Hypothalamus (tissue), 51 donors: ENCODE measurements at regions not wholly inside any gene's neighbourhood (a gene's known extent, or its start where the extent isn't known, plus 50 kb on each side); places are given as distances from the start of the nearest gene placed in this dataset.

ENCODE experiments used
- DNase-seq, 51 donors: peaks; one replicate each; lab custom pipeline; 2025; lab: John Stamatoyannopoulos, UW

- DNase-seq: no peak
Measured at GRCh38 chr10:7028809-7029166, 382.0 kb downstream of the SFMBT2 start.

DNA sequence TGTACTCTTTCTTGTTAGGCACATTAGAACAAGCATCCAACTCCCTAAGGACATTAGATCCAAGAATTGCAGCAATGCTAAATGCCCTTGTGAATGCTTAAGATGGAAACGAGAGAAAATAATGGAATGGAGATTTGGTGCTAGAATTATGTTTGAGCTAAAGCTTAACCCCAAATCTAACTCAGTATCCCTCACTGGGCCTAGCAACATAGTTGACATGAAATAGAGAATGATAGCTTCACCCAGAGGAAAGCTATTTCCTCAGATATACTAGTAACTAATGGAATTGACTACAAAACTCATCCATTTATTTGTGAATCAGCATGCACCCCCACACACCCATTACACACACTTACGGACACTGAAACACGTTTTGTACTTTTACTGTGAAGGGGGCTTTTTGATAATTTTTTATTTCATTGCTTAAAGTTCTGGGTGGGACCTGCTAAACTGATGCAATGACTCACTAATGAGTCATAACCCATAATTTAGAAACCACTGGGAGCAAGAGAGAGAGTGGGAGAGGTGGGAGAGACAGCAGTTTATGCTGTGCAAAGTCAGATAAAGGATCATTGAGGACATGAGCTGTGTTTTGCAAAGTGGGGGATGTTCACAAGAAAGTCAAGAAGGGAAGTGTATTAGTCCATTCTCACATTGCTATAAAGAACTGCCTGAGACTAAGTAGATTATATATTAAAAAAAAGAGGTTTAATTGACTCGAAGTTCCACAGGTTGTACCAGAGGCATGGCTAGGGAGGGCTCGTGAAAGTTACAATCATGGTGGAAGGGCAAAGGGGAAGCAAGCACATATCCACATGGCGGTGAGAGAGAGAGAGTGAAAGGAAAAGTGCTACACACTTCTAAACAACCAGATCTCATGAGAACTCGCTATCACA, 382.7 kb downstream of the SFMBT2 start:
- DNase-seq: peak in 1 of 51 donors; percentile 66

- DNase-seq: no peak
Measured at GRCh38 chr10:7027237-7027912, 383.5 kb downstream of the SFMBT2 start.

GRCh38 chr10:7026818-7027217, 384.0 kb downstream of the SFMBT2 start:
- DNase-seq: no peak

DNA sequence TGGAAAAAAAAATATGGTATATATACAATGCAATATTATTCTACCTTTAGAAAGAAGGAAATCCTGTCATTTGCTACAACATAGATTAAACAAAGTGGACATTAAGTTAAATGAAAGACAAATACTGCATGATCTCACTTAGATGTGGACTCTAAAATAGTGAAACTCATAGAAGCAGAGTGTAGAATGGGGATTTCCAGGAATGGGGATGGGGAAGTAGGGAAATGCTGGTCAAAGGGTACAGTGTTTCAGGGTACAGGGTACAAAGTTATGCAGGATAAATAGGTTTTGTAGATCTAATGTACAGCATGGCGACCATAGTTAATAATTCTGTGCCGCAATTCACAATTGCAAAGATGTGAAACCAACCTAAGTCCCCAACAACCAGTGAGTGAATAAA, 385.5 kb downstream of the SFMBT2 start:
- DNase-seq: no peak

GRCh38 chr10:7015457-7015856, 395.4 kb downstream of the SFMBT2 start:
- DNase-seq: no peak

- DNase-seq: no peak
Measured at GRCh38 chr10:7014721-7015120, 396.1 kb downstream of the SFMBT2 start.

GRCh38 chr10:7011994-7012393, 398.8 kb downstream of the SFMBT2 start:
- DNase-seq: no peak

DNA sequence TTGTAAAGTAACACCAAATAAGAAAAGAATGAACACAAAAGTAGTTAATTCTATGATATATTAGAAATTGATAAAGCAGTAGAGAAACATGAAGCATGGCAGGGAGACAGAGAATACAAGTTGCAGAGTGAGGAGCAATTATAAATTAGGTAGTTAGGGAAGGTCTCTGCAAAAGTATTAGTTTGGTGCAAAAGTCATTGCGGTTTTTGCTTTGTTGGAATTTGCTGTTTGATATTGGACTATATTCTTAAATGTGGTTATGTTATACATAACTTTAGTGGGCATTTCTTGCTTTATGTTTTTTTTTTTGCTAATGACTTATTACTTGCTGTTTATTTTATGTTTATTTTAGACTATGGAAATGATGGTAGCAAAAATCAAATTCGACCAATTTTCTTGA, 402.2 kb downstream of the SFMBT2 start:
- no peak for DNase-seq

DNA sequence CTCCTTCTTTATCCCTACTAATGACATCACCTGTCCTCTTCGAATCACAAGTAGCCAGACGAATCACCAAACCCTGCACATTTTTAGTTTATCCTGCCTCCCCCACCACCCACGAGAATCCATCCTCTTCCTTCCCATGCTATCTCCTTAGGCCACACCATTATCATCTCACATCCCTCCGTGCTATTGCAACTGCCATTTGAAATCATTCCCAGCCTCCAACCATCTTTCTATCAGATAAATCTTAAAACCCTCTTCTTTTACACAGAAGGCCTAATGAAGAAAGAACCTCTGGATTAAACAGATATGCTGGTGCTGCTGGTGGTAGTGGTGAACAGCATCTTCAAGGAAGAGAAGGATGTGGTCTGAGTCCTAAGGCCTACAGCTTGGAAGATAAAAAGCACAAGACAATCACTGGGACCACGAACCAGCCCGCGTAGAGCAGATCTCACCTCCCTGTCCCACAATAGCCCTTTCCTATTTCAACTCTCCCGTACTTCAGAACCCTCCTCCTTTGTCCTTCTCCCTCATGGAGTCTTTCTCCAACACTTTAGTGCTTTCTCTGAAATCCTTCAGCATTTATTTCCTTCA, 403.1 kb downstream of the SFMBT2 start:
- DNase-seq: no peak

GRCh38 chr10:7006566-7006965, 404.3 kb downstream of the SFMBT2 start:
- DNase-seq: no peak

GRCh38 chr10:7003831-7004395, 406.9 kb downstream of the SFMBT2 start:
- DNase-seq: no peak

GRCh38 chr10:7000061-7000460, 410.8 kb downstream of the SFMBT2 start:
- peak in 10 of 51 donors; percentile 10 to 63 (median 18) for DNase-seq

- peak in 17 of 51 donors; percentile 8 to 72 (median 30) for DNase-seq
Measured at GRCh38 chr10:6999232-6999925, 411.5 kb downstream of the SFMBT2 start.

GRCh38 chr10:6997509-6997908, 413.3 kb downstream of the SFMBT2 start:
- no peak for DNase-seq

- no peak for DNase-seq
Measured at GRCh38 chr10:6996431-6996830, 414.4 kb downstream of the SFMBT2 start.

GRCh38 chr10:6995831-6996230, 415.0 kb downstream of the SFMBT2 start:
- no peak for DNase-seq

- no peak for DNase-seq
Measured at GRCh38 chr10:6995341-6995740, 415.3 kb upstream of the PRKCQ start.

DNA sequence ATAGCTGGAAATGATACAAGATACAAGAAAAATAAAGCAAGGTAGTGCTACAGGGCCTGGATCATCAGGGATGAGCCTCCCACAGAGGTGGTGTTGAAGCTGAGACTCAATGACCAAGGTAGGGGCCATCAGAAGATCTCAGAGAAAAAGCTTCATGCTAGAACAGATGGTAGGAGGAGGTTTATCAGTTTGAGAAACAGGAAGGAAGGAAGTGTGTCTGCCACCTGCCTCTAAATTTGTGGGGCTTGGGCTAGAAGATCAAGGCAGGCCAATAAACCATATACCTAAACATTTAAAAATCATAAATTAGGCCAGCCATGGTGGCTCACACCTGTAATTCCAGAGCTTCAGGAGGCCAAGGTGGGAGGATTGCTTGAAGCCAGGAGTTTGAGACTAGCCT, 410.8 kb upstream of the PRKCQ start:
- no peak for DNase-seq

DNA sequence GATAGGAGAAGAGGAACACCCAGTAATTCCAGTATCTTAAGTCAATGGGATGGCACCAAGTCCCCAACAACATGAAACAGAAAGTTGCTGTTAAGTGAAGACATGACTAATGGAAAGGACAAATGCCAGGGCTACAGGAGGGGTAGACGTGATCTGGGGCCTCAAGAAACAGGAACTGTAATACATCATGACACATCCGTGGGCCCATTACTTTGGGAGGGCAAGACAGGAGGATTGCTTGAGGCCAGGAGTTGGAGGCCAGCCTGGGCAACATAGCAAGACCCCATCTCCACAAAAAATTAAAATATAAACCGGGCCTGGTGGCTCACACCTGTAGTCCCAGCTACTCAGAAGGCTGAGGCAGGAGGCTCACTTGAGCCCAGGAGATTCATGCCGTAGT, 408.6 kb upstream of the PRKCQ start:
- DNase-seq: no peak

DNA sequence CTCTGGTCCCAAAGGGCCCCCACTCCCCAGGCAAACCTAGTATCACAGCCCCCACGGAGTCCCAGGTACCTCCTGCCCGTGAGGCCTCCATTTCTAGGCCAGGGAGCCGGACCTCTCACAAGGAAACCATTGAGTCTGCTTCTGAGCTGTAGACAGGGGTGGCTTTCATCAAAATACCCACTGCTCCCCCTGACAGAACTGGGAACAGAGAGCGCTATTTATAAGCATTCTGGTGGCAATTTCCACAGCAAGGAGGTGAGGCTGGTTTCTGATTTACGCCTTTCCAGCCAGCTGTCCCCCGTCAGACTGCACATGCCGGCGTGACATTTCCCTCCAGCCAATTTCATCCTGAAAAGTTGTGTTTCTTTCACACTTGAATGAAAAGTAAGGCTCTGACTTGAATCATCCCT, 407.5 kb upstream of the PRKCQ start:
- peak in 49 of 51 donors; percentile 2 to 93 (median 67) for DNase-seq
